ENCODE measurements at regions not wholly inside any gene's neighbourhood (a gene's known extent, or its start where the extent isn't known, plus 50 kb on each side); places are given as distances from the start of the nearest gene placed in this dataset.

DNA sequence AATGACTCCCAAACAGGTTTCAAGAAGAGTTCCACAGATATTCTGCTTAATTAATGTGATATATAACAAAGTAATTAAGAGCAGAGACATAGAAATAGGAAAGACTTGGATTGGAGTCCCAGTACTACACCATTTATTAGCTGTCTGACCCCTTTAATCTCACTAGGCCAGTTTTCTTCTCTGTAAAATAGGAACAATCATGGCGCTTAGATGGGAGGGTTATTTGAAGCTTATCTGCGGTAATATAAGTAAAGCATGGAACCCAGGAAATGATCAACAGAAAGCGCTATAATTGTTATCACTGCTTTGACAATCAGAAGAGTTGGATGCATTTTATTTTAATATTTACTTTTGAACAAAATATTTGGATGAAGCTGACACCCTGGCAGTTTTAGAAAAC is 71.3 kb upstream of the IFNE start:
- Histone ChIP-seq H3K4me1 (ENCODE audit: control insufficient read depth in 1 of 2, insufficient read depth in 1 of 2, low read depth in 1 of 2, low read length in 1 of 2) (no peaks in the 10 kb centered on the region), H3K27ac (no peak overlapping the region), H3K36me3 (no peaks in the 10 kb centered on the region), H3K9me3 (no peaks in the 10 kb centered on the region), H3K4me3 (ENCODE audit: low read depth in 1 of 2, low read length in 1 of 2) (no peak overlapping the region), H3K27me3 (peaks cover 90% of the 10 kb centered on the region)
- TF ChIP-seq, protein P1, sequence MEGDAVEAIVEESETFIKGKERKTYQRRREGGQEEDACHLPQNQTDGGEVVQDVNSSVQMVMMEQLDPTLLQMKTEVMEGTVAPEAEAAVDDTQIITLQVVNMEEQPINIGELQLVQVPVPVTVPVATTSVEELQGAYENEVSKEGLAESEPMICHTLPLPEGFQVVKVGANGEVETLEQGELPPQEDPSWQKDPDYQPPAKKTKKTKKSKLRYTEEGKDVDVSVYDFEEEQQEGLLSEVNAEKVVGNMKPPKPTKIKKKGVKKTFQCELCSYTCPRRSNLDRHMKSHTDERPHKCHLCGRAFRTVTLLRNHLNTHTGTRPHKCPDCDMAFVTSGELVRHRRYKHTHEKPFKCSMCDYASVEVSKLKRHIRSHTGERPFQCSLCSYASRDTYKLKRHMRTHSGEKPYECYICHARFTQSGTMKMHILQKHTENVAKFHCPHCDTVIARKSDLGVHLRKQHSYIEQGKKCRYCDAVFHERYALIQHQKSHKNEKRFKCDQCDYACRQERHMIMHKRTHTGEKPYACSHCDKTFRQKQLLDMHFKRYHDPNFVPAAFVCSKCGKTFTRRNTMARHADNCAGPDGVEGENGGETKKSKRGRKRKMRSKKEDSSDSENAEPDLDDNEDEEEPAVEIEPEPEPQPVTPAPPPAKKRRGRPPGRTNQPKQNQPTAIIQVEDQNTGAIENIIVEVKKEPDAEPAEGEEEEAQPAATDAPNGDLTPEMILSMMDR (IDR thresholded peaks at IDR 0.05), result no peak

DNA sequence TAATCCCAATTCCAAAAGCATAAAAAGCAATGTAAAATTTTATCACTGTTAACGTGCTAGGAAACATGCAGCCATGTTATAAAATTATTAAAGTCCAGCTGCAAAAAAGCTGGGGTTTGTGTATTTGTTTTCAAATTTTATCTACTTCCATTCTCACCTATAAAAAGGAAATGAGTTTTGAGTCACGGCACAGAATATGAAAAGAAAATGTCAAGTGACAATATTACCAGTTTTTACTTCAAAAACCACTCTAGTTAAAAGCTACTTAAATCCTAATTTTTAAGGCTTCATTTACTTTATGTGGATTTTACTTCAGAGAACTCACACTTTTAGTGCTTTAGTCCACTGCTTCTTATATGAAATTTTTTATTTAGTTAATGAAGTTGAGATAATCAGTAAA is 72.7 kb upstream of the IFNE start:
- Histone ChIP-seq H3K9me3 (no peaks in the 10 kb centered on the region), H3K27ac (no peak overlapping the region), H3K36me3 (no peaks in the 10 kb centered on the region), H3K4me3 (ENCODE audit: low read depth in 1 of 2, low read length in 1 of 2) (no peak overlapping the region), H3K27me3 (peaks cover 99% of the 10 kb centered on the region), H3K4me1 (ENCODE audit: control insufficient read depth in 1 of 2, insufficient read depth in 1 of 2, low read depth in 1 of 2, low read length in 1 of 2) (peaks cover 8 to 11% of the 10 kb centered on the region in 2 experiments)
- TF ChIP-seq, protein P1 (IDR thresholded peaks at IDR 0.05), result no peak

DNA sequence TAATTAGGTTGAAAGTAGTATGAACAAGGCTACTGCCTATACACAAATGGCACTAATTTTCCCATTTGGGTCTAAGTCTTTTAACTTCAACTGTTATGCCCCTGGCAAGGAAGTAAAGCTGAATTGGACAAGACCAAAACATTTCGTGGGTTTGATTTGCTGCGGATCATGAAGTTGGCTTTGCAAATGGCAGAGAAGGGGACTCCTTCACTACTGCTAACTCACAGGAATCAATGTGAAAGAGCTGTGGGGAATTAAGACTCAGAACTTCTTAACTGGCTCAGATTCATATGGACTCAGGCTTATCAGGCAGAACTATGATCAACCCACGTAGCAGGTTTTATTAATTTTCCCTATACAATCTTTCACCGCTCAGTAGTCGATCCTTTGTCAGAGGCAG is 73.8 kb upstream of the IFNE start:
- peaks cover 100% of the 10 kb centered on the region for H3K27me3 ChIP-seq
- H3K4me3 ChIP-seq (ENCODE audit: low read depth in 1 of 2, low read length in 1 of 2), result no peak overlapping the region
- TF ChIP-seq, protein P1 (IDR thresholded peaks at IDR 0.05), result no peak
- no peaks in the 10 kb centered on the region for H3K9me3 ChIP-seq
- H3K27ac ChIP-seq, result no peak overlapping the region
- peaks cover 8 to 11% of the 10 kb centered on the region in 2 experiments for H3K4me1 ChIP-seq (ENCODE audit: control insufficient read depth in 1 of 2, insufficient read depth in 1 of 2, low read depth in 1 of 2, low read length in 1 of 2)
- no peaks in the 10 kb centered on the region for H3K36me3 ChIP-seq

DNA sequence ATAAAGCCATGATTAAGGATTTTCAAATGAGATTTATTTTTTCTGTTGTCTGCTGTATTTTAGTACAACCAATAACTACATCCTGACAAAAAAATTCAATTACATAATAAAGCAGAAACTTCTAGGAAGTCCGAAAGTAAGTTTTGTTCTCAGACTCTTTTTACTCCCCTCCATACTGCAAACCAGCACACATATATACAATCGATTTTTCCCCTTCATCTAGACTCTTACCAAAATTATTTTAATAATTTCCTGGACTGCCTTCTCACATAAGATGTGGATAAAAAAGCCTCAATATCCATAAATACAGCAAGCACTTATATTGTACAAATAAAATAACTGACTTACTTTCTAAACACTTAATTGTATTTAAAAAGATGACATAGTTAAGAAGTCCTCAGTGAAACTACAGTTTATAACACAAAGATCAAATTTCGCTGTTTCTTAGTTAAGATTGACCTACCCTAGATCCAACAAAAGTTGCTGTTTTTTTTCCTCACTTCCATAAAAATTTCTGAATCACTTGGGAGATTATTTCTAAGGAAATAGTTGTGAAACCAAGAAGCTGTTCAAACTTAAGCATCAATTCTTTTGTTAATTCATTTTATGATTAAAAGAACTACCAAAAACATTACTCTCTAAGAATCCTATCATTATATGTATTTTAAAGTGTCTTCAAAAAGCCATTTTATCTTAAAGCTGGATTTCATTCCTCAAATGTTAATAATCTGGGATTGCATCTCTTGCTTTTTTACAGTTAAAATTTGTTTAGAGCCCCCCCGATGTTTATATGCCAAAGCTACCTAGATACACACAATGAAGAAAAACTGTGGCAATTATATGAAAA is 74.7 kb upstream of the IFNE start:
- Histone ChIP-seq H3K27ac (no peak overlapping the region), H3K4me1 (ENCODE audit: control insufficient read depth in 1 of 2, insufficient read depth in 1 of 2, low read depth in 1 of 2, low read length in 1 of 2) (peaks cover 8 to 11% of the 10 kb centered on the region in 2 experiments), H3K27me3 (peaks cover 100% of the 10 kb centered on the region), H3K36me3 (no peaks in the 10 kb centered on the region), H3K4me3 (ENCODE audit: low read depth in 1 of 2, low read length in 1 of 2) (no peak overlapping the region), H3K9me3 (no peaks in the 10 kb centered on the region)
- TF ChIP-seq, protein P1 (IDR thresholded peaks at IDR 0.05), result no peak

DNA sequence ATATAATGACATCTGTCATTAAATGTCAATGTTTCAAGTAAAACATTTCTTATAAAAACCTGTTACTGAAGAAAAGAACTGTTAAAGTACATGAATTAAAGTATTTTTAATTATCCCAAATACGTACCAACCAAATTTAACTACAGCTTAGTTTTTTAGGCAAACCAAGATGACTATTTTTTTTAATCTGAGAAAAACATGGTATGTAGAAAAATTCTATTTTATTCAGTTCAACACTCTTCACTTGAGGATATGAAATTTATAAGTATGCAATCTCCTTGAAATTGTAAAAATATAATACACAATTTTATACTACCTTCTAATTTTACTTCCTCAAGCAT is 75.3 kb upstream of the IFNE start:
- TF ChIP-seq, protein P1 (IDR thresholded peaks at IDR 0.05), result no peak
- Histone ChIP-seq H3K36me3 (no peaks in the 10 kb centered on the region), H3K9me3 (no peaks in the 10 kb centered on the region), H3K27me3 (peaks cover 100% of the 10 kb centered on the region), H3K4me1 (ENCODE audit: control insufficient read depth in 1 of 2, insufficient read depth in 1 of 2, low read depth in 1 of 2, low read length in 1 of 2) (peaks cover 8 to 11% of the 10 kb centered on the region in 2 experiments), H3K27ac (no peak overlapping the region), H3K4me3 (ENCODE audit: low read depth in 1 of 2, low read length in 1 of 2) (no peak overlapping the region)

All from neutrophil (primary cell).